ENCODE measurements at regions not wholly inside any gene's neighbourhood (a gene's known extent, or its start where the extent isn't known, plus 50 kb on each side); places are given as distances from the start of the nearest gene placed in this dataset.

DNA sequence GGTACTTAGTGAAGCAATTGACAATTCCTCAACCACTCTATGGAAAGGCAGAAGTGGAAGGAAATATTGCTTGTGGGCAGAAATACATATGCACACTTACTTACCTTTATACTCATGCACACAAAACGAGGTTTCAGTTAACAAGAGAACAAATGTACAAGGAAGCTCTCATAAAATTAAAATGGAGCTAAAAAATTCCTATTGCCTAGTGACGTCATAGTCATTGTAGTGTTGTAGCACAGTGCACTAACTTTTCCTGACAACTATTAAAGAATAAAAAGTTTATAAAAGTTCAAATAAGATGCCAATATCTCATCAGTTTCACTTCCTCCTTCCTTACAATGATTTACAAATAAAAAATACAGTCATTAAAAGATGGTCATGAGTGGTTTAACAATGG lies 1161.9 kb upstream of the NRXN1 start:
- Histone ChIP-seq H3K4me1 (ENCODE audit: control insufficient read depth, insufficient read depth, low read length) (no peaks in the 10 kb centered on the region), H3K27ac (ENCODE audit: low read length) (no peak overlapping the region), H3K9me3 (ENCODE audit: control insufficient read depth, low read length) (no peaks in the 10 kb centered on the region), H3K27me3 (ENCODE audit: control insufficient read depth, insufficient read depth) (no peaks in the 10 kb centered on the region), H3K4me3 (ENCODE audit: low read length) (no peak overlapping the region)
- DNase-seq (no peak), ATAC-seq (no peak)
- intact Hi-C loops (cut with DNase I), result no loop called here
- WGBS, result 73% methylated on average over 2 of the region's 2 CpGs

DNA sequence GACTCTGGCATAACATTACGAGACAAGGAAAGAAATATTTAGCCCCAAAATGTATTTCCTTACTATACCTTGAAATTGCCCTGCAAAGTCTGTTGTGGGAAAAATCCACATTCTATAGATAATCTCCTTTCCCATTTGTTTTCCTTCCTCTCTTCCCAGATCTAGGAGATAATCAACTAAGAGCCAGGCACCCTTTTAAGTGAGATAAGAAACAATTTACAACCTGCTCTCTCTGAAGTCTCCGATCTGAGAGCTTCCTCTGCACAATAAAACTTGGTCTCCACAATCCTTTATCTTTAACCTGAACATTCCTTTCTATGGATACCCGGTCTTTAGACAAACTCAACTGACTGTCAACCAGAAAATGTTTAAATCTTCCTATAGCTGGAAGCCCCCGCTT lies 1160.7 kb upstream of the NRXN1 start:
- Histone ChIP-seq H3K9me3 (ENCODE audit: control insufficient read depth, low read length) (no peaks in the 10 kb centered on the region), H3K4me3 (ENCODE audit: low read length) (no peak overlapping the region), H3K27me3 (ENCODE audit: control insufficient read depth, insufficient read depth) (no peaks in the 10 kb centered on the region), H3K27ac (ENCODE audit: low read length) (no peak overlapping the region), H3K4me1 (ENCODE audit: control insufficient read depth, insufficient read depth, low read length) (no peaks in the 10 kb centered on the region)
- WGBS, result 56% methylated on average over 4 of the region's 4 CpGs
- intact Hi-C loops (cut with DNase I), result no loop called here
- no peak for ATAC-seq
- no peak for DNase-seq

DNA sequence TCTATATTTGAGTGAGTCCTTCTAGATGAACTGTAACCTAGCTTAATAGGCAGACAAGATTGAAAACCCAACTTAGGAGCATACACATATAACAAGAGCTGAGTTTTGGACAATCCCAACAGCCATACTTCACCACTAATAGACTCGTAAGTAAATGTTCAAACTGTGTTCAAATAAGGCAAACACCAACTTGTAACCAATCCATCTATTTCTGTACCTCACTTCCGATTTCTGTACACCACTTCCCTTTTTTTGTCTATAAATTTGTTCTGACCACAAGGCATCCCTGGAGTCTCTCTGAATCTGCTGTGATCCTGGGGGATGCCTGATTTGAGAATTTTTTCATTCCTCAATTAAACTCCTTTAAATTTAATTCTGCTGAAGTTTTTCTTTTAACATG lies 1149.1 kb upstream of the NRXN1 start:
- no peak for ATAC-seq
- 75% methylated on average over 2 of the region's 2 CpGs for WGBS
- no peak for DNase-seq
- Histone ChIP-seq H3K4me1 (ENCODE audit: control insufficient read depth, insufficient read depth, low read length) (no peaks in the 10 kb centered on the region), H3K4me3 (ENCODE audit: low read length) (no peak overlapping the region), H3K27me3 (ENCODE audit: control insufficient read depth, insufficient read depth) (no peaks in the 10 kb centered on the region), H3K9me3 (ENCODE audit: control insufficient read depth, low read length) (no peaks in the 10 kb centered on the region), H3K27ac (ENCODE audit: low read length) (no peak overlapping the region)
- intact Hi-C loops (cut with DNase I), result no loop called here

DNA sequence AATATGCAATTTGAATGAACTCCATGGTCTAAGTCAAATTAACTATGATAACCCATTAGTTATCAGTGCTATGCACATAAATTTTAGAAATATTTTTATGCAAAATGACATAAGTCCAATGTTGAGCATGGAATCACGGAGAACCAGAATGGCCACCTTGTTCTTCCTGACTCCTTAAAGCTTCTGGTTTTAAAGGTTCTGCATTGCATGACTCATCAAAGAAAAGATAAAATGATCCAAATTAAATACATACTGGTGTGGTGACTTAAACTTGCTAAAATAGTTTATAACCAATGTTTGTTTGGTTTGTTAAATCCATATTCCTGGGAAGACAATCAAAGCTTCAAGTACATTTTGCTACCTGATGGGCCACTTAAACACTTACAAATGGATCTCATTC lies 1146.9 kb upstream of the NRXN1 start:
- Histone ChIP-seq H3K9me3 (ENCODE audit: control insufficient read depth, low read length) (no peaks in the 10 kb centered on the region), H3K27me3 (ENCODE audit: control insufficient read depth, insufficient read depth) (no peaks in the 10 kb centered on the region), H3K4me3 (ENCODE audit: low read length) (no peak overlapping the region), H3K4me1 (ENCODE audit: control insufficient read depth, insufficient read depth, low read length) (no peaks in the 10 kb centered on the region), H3K27ac (ENCODE audit: low read length) (no peak overlapping the region)
- ATAC-seq, result no peak
- WGBS, result 84% methylated on average over 1 of the region's 1 CpG
- DNase-seq, result no peak
- intact Hi-C loops (cut with DNase I), result no loop called here

DNA sequence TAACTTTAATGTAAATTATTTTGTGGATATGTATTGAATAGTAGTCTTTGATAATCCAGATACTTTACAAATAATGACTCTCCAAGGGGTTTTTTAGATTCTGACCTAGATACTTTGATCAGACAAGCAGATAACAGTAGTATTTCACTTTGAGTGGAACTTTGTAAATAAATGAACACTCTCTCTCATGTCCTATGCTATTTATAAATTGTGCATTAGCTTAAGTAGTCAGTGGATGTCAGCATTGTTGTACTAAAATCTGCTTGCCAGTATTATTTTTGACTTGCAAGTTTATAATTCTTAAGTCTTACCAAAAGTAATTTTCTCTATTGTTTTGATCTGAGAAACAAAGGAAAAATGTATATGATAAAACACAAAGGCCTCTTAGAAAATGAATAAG lies 1113.1 kb upstream of the NRXN1 start:
- no peak overlapping the region for H3K27ac ChIP-seq (ENCODE audit: low read length)
- no peak overlapping the region for H3K4me3 ChIP-seq (ENCODE audit: low read length)
- no peak for ATAC-seq
- DNase-seq, result no peak
- H3K4me1 ChIP-seq (ENCODE audit: control insufficient read depth, insufficient read depth, low read length), result no peaks in the 10 kb centered on the region
- intact Hi-C loops (cut with DNase I), result no loop called here
- H3K9me3 ChIP-seq (ENCODE audit: control insufficient read depth, low read length), result no peaks in the 10 kb centered on the region
- no peaks in the 10 kb centered on the region for H3K27me3 ChIP-seq (ENCODE audit: control insufficient read depth, insufficient read depth)

DNA sequence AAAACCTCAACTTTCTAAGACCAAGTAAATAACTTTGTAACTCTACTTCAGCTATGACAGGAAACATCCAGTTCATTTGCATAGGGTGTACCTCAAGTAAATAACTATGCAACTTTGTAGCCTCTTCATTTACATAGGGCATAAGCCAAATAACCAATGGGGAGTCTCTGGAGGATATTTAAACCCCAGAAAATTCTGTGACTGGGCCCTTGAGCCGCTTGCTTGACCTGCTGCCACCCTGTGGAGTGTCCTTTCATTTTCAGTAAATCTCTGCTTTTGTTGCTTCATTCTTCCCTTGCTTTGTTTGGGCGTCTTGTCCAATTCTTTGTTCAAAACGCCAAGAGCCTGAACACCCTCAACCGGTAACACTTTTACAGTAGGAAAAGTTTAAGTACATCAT lies 1112.7 kb upstream of the NRXN1 start:
- ATAC-seq (no peak), DNase-seq (no peak)
- H3K27ac ChIP-seq (ENCODE audit: low read length), result no peak overlapping the region
- intact Hi-C loops (cut with DNase I), result no loop called here
- no peak overlapping the region for H3K4me3 ChIP-seq (ENCODE audit: low read length)
- H3K4me1 ChIP-seq (ENCODE audit: control insufficient read depth, insufficient read depth, low read length), result no peaks in the 10 kb centered on the region
- H3K9me3 ChIP-seq (ENCODE audit: control insufficient read depth, low read length), result no peaks in the 10 kb centered on the region
- WGBS, result 83% methylated on average over 4 of the region's 4 CpGs
- no peaks in the 10 kb centered on the region for H3K27me3 ChIP-seq (ENCODE audit: control insufficient read depth, insufficient read depth)

DNA sequence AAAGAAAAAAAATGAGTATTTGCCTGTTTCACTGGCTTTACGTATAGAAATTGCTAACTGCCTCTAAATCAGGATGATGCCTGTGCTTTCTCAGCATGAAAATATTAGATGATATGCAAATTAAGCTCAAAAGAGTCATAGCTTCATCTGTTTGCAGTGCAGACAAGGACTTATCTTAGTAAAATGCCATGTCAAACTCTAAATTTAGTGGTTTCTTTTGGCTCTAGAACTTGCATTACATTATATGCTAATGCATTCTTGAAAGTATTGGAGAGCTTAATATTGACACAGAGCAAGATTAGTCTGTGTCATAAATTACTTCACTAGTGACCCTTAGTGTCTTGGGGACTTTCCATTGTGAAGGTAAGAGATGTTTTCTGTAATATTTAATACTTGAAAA lies 1109.1 kb upstream of the NRXN1 start:
- Histone ChIP-seq H3K4me1 (ENCODE audit: control insufficient read depth, insufficient read depth, low read length) (no peaks in the 10 kb centered on the region), H3K27ac (ENCODE audit: low read length) (no peak overlapping the region), H3K9me3 (ENCODE audit: control insufficient read depth, low read length) (no peaks in the 10 kb centered on the region), H3K27me3 (ENCODE audit: control insufficient read depth, insufficient read depth) (no peaks in the 10 kb centered on the region), H3K4me3 (ENCODE audit: low read length) (no peak overlapping the region)
- DNase-seq (no peak), ATAC-seq (no peak)
- intact Hi-C loops (cut with DNase I), result no loop called here
- 75% methylated on average over 1 of the region's 1 CpG for WGBS

DNA sequence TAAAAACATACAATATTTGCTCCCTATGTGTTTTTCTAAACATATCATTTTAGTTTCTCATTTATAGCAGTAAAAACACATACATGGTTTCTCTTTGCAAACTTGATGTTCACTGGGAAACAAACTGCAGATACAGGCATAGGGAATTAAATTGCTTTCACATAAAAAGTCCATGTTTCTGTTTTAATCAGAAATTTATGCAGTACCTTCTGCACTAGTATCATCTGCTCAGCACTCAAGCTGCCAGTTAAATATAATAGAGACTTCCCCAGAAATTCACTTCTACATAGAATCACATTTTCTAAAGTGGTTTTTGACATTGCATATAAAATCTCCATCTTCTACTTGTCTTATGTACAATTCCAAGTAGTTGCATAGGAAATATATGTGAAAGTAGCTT lies 1107.3 kb upstream of the NRXN1 start:
- no peak for DNase-seq
- Histone ChIP-seq H3K27ac (ENCODE audit: low read length) (no peak overlapping the region), H3K4me1 (ENCODE audit: control insufficient read depth, insufficient read depth, low read length) (no peaks in the 10 kb centered on the region), H3K4me3 (ENCODE audit: low read length) (no peak overlapping the region), H3K9me3 (ENCODE audit: control insufficient read depth, low read length) (no peaks in the 10 kb centered on the region), H3K27me3 (ENCODE audit: control insufficient read depth, insufficient read depth) (no peaks in the 10 kb centered on the region)
- intact Hi-C loops (cut with DNase I), result no loop called here
- ATAC-seq, result no peak

DNA sequence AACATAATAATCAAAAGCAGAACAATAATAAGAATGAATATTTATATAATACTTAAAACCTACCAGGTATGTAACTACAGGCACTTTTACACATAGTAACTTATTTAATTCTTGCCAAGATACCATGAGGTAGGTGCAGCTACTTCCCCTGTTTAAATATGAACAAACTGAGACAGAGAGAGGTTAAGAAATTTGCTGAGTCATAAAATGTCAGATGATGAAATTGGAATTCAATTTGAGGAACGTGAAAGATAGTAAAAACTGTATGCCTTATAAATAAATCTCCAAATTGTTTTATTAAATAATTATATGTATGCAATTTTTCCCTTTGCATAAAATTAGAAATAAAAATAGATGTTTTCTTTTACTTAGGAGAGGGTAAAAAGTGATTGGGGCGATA lies 1103.3 kb upstream of the NRXN1 start:
- ATAC-seq, result no peak
- WGBS, result 70% methylated on average over 2 of the region's 2 CpGs
- no peaks in the 10 kb centered on the region for H3K4me1 ChIP-seq (ENCODE audit: control insufficient read depth, insufficient read depth, low read length)
- intact Hi-C loops (cut with DNase I), result no loop called here
- no peaks in the 10 kb centered on the region for H3K9me3 ChIP-seq (ENCODE audit: control insufficient read depth, low read length)
- no peak overlapping the region for H3K4me3 ChIP-seq (ENCODE audit: low read length)
- H3K27ac ChIP-seq (ENCODE audit: low read length), result no peak overlapping the region
- no peak for DNase-seq
- no peaks in the 10 kb centered on the region for H3K27me3 ChIP-seq (ENCODE audit: control insufficient read depth, insufficient read depth)

DNA sequence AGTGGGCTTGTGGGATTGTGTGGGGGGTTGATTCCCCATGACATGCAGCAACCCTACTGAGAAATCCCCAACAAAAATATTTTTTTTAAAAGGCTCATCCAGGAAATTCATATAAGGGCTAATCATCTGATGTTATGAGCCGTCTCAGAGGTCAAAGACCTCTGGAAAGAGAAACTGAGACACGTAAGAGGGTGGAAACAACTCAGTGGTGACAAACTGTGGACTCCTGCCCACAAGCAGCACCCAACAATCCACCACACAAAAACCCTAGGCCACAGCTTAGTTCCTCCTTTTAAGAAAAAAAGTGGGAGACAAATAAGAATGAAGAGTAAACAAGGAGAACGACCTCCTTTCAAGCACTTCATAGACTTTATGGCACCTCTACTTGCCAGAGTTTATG lies 1096.1 kb upstream of the NRXN1 start:
- no peak overlapping the region for H3K4me3 ChIP-seq (ENCODE audit: low read length)
- H3K27me3 ChIP-seq (ENCODE audit: control insufficient read depth, insufficient read depth), result no peaks in the 10 kb centered on the region
- H3K9me3 ChIP-seq (ENCODE audit: control insufficient read depth, low read length), result no peaks in the 10 kb centered on the region
- WGBS, result 65% methylated on average over 3 of the region's 3 CpGs
- no peaks in the 10 kb centered on the region for H3K4me1 ChIP-seq (ENCODE audit: control insufficient read depth, insufficient read depth, low read length)
- intact Hi-C loops (cut with DNase I), result no loop called here
- no peak for ATAC-seq
- H3K27ac ChIP-seq (ENCODE audit: low read length), result no peak overlapping the region
- DNase-seq, result no peak

DNA sequence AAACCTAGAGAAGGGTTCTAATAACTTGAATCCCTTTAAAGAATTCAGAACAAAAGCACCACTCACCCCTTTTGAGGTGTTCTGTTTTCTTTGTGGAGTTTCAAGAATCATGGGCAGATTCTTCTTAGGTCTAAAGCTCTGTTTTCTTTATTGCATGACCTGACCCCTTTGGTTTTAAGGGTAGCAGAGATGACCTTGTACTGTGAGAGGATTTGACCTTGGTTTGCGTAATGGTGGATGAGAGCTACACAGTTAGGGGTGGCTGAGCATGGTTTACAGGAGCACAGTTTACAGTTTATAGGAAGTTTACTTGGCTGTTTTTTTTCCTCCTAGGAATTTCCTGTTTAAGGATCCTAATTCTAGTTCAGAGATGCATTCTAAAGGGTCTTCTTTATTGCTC lies 1095.6 kb upstream of the NRXN1 start:
- DNase-seq (no peak), ATAC-seq (no peak)
- intact Hi-C loops (cut with DNase I), result no loop called here
- Histone ChIP-seq H3K4me3 (ENCODE audit: low read length) (no peak overlapping the region), H3K27ac (ENCODE audit: low read length) (no peak overlapping the region), H3K9me3 (ENCODE audit: control insufficient read depth, low read length) (no peaks in the 10 kb centered on the region), H3K27me3 (ENCODE audit: control insufficient read depth, insufficient read depth) (no peaks in the 10 kb centered on the region), H3K4me1 (ENCODE audit: control insufficient read depth, insufficient read depth, low read length) (no peaks in the 10 kb centered on the region)
- WGBS, result 97% methylated on average over 1 of the region's 1 CpG

DNA sequence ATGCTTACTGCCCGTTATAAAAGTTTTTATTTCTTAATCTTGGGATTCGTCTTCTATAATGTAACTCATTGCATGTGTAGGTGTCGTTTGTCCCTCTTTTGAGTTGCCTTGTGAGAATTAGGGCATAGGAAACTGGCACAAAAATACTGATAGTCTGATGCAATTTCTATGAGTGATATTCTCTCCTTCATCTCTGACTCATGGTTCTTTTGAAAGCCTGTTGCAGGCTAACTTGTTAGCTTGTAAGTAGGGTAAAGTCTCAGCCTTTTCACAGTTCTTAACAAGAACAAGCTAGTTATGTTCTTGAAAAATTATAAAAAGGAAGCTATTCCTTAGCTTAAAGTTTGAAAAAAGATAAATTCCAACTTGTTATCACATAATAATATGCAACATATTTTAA lies 1085.4 kb upstream of the NRXN1 start:
- no peaks in the 10 kb centered on the region for H3K27me3 ChIP-seq (ENCODE audit: control insufficient read depth, insufficient read depth)
- no peaks in the 10 kb centered on the region for H3K9me3 ChIP-seq (ENCODE audit: control insufficient read depth, low read length)
- H3K4me3 ChIP-seq (ENCODE audit: low read length), result no peak overlapping the region
- WGBS, result 86% methylated on average over 3 of the region's 3 CpGs
- no peak overlapping the region for H3K27ac ChIP-seq (ENCODE audit: low read length)
- no peak for ATAC-seq
- intact Hi-C loops (cut with DNase I), result no loop called here
- DNase-seq, result no peak
- H3K4me1 ChIP-seq (ENCODE audit: control insufficient read depth, insufficient read depth, low read length), result no peaks in the 10 kb centered on the region
